ENCODE measurements at regions not wholly inside any gene's neighbourhood (a gene's known extent, or its start where the extent isn't known, plus 50 kb on each side); places are given as distances from the start of the nearest gene placed in this dataset.
"Not testable (repeated sequence)": the region's sequence is repeated elsewhere in the genome, so short reads cannot be mapped to it uniquely, and the experiment has no call there.

- TF ChIP-seq CTCF (IDR thresholded peaks at IDR 0.05): no peak
- DNase-seq (ENCODE audit: low spot score): no peak
- H3K27ac Mint-ChIP-seq (ENCODE audit: unreplicated experiment): no peak overlapping the region
- no peaks in the 10 kb centered on the region for H3K4me1 Mint-ChIP-seq (ENCODE audit: low read depth)
- no peaks in the 10 kb centered on the region for H3K27me3 Mint-ChIP-seq (ENCODE audit: low read depth)
- H3K36me3 Mint-ChIP-seq (ENCODE audit: low read depth): no peaks in the 10 kb centered on the region
- no peak overlapping the region for H3K4me3 Mint-ChIP-seq (ENCODE audit: unreplicated experiment)
- H3K9me3 Mint-ChIP-seq (ENCODE audit: low read depth): no peaks in the 10 kb centered on the region
These were observed 467.1 kb downstream of the SUCLG1 start for GRCh38 chr2:83991992-83992391.

GRCh38 chr2:83990636-83991035 lies 468.4 kb downstream of the SUCLG1 start:
- Mint-ChIP-seq H3K27ac (ENCODE audit: unreplicated experiment) (no peak overlapping the region), H3K36me3 (ENCODE audit: low read depth) (no peaks in the 10 kb centered on the region), H3K4me1 (ENCODE audit: low read depth) (no peaks in the 10 kb centered on the region), H3K27me3 (ENCODE audit: low read depth) (no peaks in the 10 kb centered on the region), H3K4me3 (ENCODE audit: unreplicated experiment) (no peak overlapping the region), H3K9me3 (ENCODE audit: low read depth) (peaks cover 6% of the 10 kb centered on the region)
- TF ChIP-seq CTCF (IDR thresholded peaks at IDR 0.05): no peak
- no peak for DNase-seq (ENCODE audit: low spot score)

- not testable (repeated sequence) for H3K27ac Mint-ChIP-seq (ENCODE audit: unreplicated experiment); H3K27me3 Mint-ChIP-seq (ENCODE audit: low read depth); H3K36me3 Mint-ChIP-seq (ENCODE audit: low read depth); H3K4me3 Mint-ChIP-seq (ENCODE audit: unreplicated experiment); DNase-seq (ENCODE audit: low spot score); H3K4me1 Mint-ChIP-seq (ENCODE audit: low read depth)
- H3K9me3 Mint-ChIP-seq (ENCODE audit: low read depth): peaks cover 19% of the 10 kb centered on the region
These were observed 482.5 kb downstream of the SUCLG1 start for GRCh38 chr2:83976628-83977027.

- Mint-ChIP-seq H3K27ac (ENCODE audit: unreplicated experiment) (no peak overlapping the region), H3K4me1 (ENCODE audit: low read depth) (no peaks in the 10 kb centered on the region), H3K27me3 (ENCODE audit: low read depth) (no peaks in the 10 kb centered on the region), H3K9me3 (ENCODE audit: low read depth) (peaks cover 5% of the 10 kb centered on the region), H3K4me3 (ENCODE audit: unreplicated experiment) (no peak overlapping the region), H3K36me3 (ENCODE audit: low read depth) (no peaks in the 10 kb centered on the region)
- TF ChIP-seq CTCF (IDR thresholded peaks at IDR 0.05): no peak
- no peak for DNase-seq (ENCODE audit: low spot score)
These were observed 487.0 kb downstream of the SUCLG1 start for GRCh38 chr2:83972128-83972527.

- DNase-seq (ENCODE audit: low spot score): no peak
- Mint-ChIP-seq H3K9me3 (ENCODE audit: low read depth) (peaks cover 8% of the 10 kb centered on the region), H3K27me3 (ENCODE audit: low read depth) (no peaks in the 10 kb centered on the region), H3K27ac (ENCODE audit: unreplicated experiment) (no peak overlapping the region), H3K4me3 (ENCODE audit: unreplicated experiment) (no peak overlapping the region), H3K4me1 (ENCODE audit: low read depth) (no peaks in the 10 kb centered on the region), H3K36me3 (ENCODE audit: low read depth) (no peaks in the 10 kb centered on the region)
- TF ChIP-seq CTCF (IDR thresholded peaks at IDR 0.05): no peak
These were observed 487.5 kb downstream of the SUCLG1 start for GRCh38 chr2:83971547-83971946.

GRCh38 chr2:83970217-83970929 lies 488.7 kb downstream of the SUCLG1 start:
- TF ChIP-seq CTCF (IDR thresholded peaks at IDR 0.05): no peak
- Mint-ChIP-seq H3K27ac (ENCODE audit: unreplicated experiment) (no peak overlapping the region), H3K27me3 (ENCODE audit: low read depth) (no peaks in the 10 kb centered on the region), H3K36me3 (ENCODE audit: low read depth) (no peaks in the 10 kb centered on the region), H3K4me3 (ENCODE audit: unreplicated experiment) (no peak overlapping the region), H3K4me1 (ENCODE audit: low read depth) (no peaks in the 10 kb centered on the region), H3K9me3 (ENCODE audit: low read depth) (peaks cover 4% of the 10 kb centered on the region)
- no peak for DNase-seq (ENCODE audit: low spot score)

All from chondrocyte (in vitro differentiated cells).